ENCODE measurements at regions not wholly inside any gene's neighbourhood (a gene's known extent, or its start where the extent isn't known, plus 50 kb on each side); places are given as distances from the start of the nearest gene placed in this dataset.
"Not testable (repeated sequence)": the region's sequence is repeated elsewhere in the genome, so short reads cannot be mapped to it uniquely, and the experiment has no call there.

GRCh38 chr17:26936645-26937044 lies 357.3 kb upstream of the WSB1 start:
- DNase-seq: not testable (repeated sequence)

GRCh38 chr17:26937750-26938322 lies 356.1 kb upstream of the WSB1 start:
- intact Hi-C loops (cut with DNase I); H3K4me1 ChIP-seq; H3K4me3 ChIP-seq; H3K36me3 ChIP-seq (replicated peaks in 1 of 2; ENCODE audit: insufficient read depth in 1 of 2, low read depth in 2 of 2); H3K27me3 ChIP-seq; DNase-seq; H3K27ac ChIP-seq: not testable (repeated sequence)
- 13 to 18% methylated on average over 1 of the region's 1 CpG for WGBS, 2 donors
- peaks cover 0 to 20% (median 0%) of the 10 kb centered on the region in 3 donors for H3K9me3 ChIP-seq
- peak; percentile 50 for ATAC-seq

More at GRCh38 chr17:26936645-26937044, 357.3 kb upstream of the WSB1 start:
- H3K27me3 ChIP-seq; H3K27ac ChIP-seq; H3K4me1 ChIP-seq; intact Hi-C loops (cut with DNase I); H3K36me3 ChIP-seq (replicated peaks in 1 of 2; ENCODE audit: insufficient read depth in 1 of 2, low read depth in 2 of 2); ATAC-seq; H3K4me3 ChIP-seq: not testable (repeated sequence)
- peaks cover 0 to 20% (median 0%) of the 10 kb centered on the region in 3 donors for H3K9me3 ChIP-seq
- 50 to 65% methylated on average over 4 of the region's 4 CpGs for WGBS, 2 donors

- H3K4me3 ChIP-seq; H3K4me1 ChIP-seq; H3K36me3 ChIP-seq (replicated peaks in 1 of 2; ENCODE audit: insufficient read depth in 1 of 2, low read depth in 2 of 2); DNase-seq; ATAC-seq; intact Hi-C loops (cut with DNase I); H3K27me3 ChIP-seq; H3K27ac ChIP-seq: not testable (repeated sequence)
- H3K9me3 ChIP-seq: peaks cover 0 to 20% (median 0%) of the 10 kb centered on the region in 3 donors
- WGBS, 2 donors: 66 to 75% methylated on average over 8 of the region's 8 CpGs
Observed at GRCh38 chr17:26939755-26940154, 354.2 kb upstream of the WSB1 start.

- peaks cover 0 to 20% (median 0%) of the 10 kb centered on the region in 3 donors for H3K9me3 ChIP-seq
- ATAC-seq; H3K27ac ChIP-seq; intact Hi-C loops (cut with DNase I); H3K4me3 ChIP-seq; H3K27me3 ChIP-seq; H3K36me3 ChIP-seq (replicated peaks in 1 of 2; ENCODE audit: insufficient read depth in 1 of 2, low read depth in 2 of 2); DNase-seq; H3K4me1 ChIP-seq: not testable (repeated sequence)
- WGBS, 2 donors: 33 to 43% methylated on average over 2 of the region's 2 CpGs
Observed at GRCh38 chr17:26940587-26940986, 353.3 kb upstream of the WSB1 start.

GRCh38 chr17:26962255-26963162 lies 331.4 kb upstream of the WSB1 start:
- no peaks in the 10 kb centered on the region for H3K4me1 ChIP-seq
- no peak overlapping the region for H3K4me3 ChIP-seq
- no peak overlapping the region for H3K27ac ChIP-seq
- no peaks in the 10 kb centered on the region for H3K9me3 ChIP-seq
- H3K27me3 ChIP-seq: peaks cover 0 to 11% of the 10 kb centered on the region in 2 donors
- DNase-seq: no peak
- intact Hi-C loops (cut with DNase I): no loop called here
- ATAC-seq: no peak
- H3K36me3 ChIP-seq (replicated peaks in 1 of 2; ENCODE audit: insufficient read depth in 1 of 2, low read depth in 2 of 2): no peaks in the 10 kb centered on the region
- WGBS, 2 donors: 21 to 34% methylated on average over 70 to 86 of the region's 91 CpGs
- TF ChIP-seq POLR2A (IDR thresholded peaks at IDR 0.05) (no peak), CTCF (IDR thresholded peaks at IDR 0.05) (no peak)

GRCh38 chr17:26963163-26963503 lies 330.8 kb upstream of the WSB1 start:
- no peaks in the 10 kb centered on the region for H3K9me3 ChIP-seq
- 22 to 39% methylated on average over 20 to 26 of the region's 26 CpGs for WGBS, 2 donors
- H3K27ac ChIP-seq: no peak overlapping the region
- H3K4me3 ChIP-seq: no peak overlapping the region
- no peak for TF ChIP-seq CTCF (IDR thresholded peaks at IDR 0.05)
- no peak for TF ChIP-seq POLR2A (IDR thresholded peaks at IDR 0.05)
- no peaks in the 10 kb centered on the region for H3K36me3 ChIP-seq (replicated peaks in 1 of 2; ENCODE audit: insufficient read depth in 1 of 2, low read depth in 2 of 2)
- ATAC-seq (no peak), DNase-seq (no peak)
- peaks cover 0 to 11% of the 10 kb centered on the region in 2 donors for H3K27me3 ChIP-seq
- no peaks in the 10 kb centered on the region for H3K4me1 ChIP-seq
- intact Hi-C loops (cut with DNase I): no loop called here

GRCh38 chr17:26965898-26966624 lies 327.9 kb upstream of the WSB1 start:
- H3K4me1 ChIP-seq; intact Hi-C loops (cut with DNase I); H3K36me3 ChIP-seq (replicated peaks in 1 of 2; ENCODE audit: insufficient read depth in 1 of 2, low read depth in 2 of 2); H3K27ac ChIP-seq; H3K9me3 ChIP-seq; ATAC-seq; H3K4me3 ChIP-seq; DNase-seq: not testable (repeated sequence)
- peaks cover 0 to 11% of the 10 kb centered on the region in 2 donors for H3K27me3 ChIP-seq
- WGBS, 2 donors: 51 to 72% methylated on average over 1 of the region's 1 CpG

GRCh38 chr17:26966625-26967179 lies 327.2 kb upstream of the WSB1 start:
- H3K9me3 ChIP-seq; H3K27ac ChIP-seq; intact Hi-C loops (cut with DNase I); H3K36me3 ChIP-seq (replicated peaks in 1 of 2; ENCODE audit: insufficient read depth in 1 of 2, low read depth in 2 of 2); H3K4me1 ChIP-seq; ATAC-seq; H3K4me3 ChIP-seq; DNase-seq: not testable (repeated sequence)
- WGBS, 2 donors: 33 to 52% methylated on average over 2 of the region's 2 CpGs
- peaks cover 0 to 11% of the 10 kb centered on the region in 2 donors for H3K27me3 ChIP-seq

GRCh38 chr17:26981845-26982425 lies 312.0 kb upstream of the WSB1 start:
- H3K36me3 ChIP-seq (replicated peaks in 1 of 2; ENCODE audit: insufficient read depth in 1 of 2, low read depth in 2 of 2); H3K9me3 ChIP-seq; H3K4me3 ChIP-seq; intact Hi-C loops (cut with DNase I); DNase-seq; H3K27me3 ChIP-seq; ATAC-seq; H3K27ac ChIP-seq; H3K4me1 ChIP-seq: not testable (repeated sequence)
- 82 to 83% methylated on average over 4 to 30 of the region's 30 CpGs for WGBS, 2 donors

Data from body of pancreas (tissue), 4 donors.